ENCODE measurements at regions not wholly inside any gene's neighbourhood (a gene's known extent, or its start where the extent isn't known, plus 50 kb on each side); places are given as distances from the start of the nearest gene placed in this dataset.

DNA sequence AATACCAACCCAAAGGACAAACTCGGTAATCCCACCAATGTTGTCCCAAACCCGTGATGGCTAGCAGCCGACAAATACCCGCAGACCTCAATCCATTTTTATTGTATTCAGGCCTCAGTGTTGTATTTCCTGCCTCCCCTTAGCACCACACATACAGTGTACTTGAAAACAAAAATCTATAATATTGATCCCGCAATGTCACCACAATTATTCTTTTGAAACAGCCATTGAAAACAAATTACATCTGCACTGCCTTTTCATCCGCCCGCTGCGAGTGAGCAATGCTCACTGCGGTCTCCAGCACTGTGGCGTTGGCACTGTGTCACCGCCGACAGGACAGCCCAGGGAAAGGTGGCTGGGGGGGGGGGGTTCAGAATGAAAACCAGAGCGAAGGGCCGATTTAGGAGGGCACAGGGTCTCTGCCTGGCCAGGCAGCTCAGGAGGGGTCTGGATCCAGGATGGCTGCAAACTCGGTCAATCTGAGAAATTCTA is 385.8 kb upstream of the ZNF507 start:
- ATAC-seq (no peak), DNase-seq (no peak)
- intact Hi-C loops (cut with DNase I), result no loop called here

DNA sequence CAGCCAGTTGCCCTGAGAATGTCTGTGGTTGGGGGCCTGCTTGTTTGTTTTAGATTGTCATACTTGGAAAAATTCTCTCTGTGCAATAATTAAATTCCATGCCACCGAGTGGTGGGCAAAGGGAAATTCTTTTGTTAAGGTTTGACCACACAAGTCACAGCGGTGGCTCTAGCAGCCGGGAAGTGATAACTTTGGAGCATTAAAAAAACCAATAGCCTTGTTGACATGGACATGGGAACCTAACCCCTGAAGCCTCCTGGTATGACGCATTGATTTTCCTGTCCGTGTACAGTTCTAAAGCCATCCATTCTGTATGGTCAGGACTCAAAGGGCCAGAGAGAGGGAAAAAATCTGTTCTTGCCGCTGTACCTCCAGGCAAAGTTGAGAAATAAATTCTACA is 384.9 kb upstream of the ZNF507 start:
- Histone ChIP-seq H3K4me1 (peaks cover 27% of the 10 kb centered on the region), H3K36me3 (no peaks in the 10 kb centered on the region), H3K4me3 (no peak overlapping the region), H3K27me3 (ENCODE audit: low read depth) (no peaks in the 10 kb centered on the region), H3K9me3 (no peaks in the 10 kb centered on the region), H3K27ac (no peak overlapping the region)
- intact Hi-C loops (cut with DNase I), result no loop called here
- TF ChIP-seq, protein P1, sequence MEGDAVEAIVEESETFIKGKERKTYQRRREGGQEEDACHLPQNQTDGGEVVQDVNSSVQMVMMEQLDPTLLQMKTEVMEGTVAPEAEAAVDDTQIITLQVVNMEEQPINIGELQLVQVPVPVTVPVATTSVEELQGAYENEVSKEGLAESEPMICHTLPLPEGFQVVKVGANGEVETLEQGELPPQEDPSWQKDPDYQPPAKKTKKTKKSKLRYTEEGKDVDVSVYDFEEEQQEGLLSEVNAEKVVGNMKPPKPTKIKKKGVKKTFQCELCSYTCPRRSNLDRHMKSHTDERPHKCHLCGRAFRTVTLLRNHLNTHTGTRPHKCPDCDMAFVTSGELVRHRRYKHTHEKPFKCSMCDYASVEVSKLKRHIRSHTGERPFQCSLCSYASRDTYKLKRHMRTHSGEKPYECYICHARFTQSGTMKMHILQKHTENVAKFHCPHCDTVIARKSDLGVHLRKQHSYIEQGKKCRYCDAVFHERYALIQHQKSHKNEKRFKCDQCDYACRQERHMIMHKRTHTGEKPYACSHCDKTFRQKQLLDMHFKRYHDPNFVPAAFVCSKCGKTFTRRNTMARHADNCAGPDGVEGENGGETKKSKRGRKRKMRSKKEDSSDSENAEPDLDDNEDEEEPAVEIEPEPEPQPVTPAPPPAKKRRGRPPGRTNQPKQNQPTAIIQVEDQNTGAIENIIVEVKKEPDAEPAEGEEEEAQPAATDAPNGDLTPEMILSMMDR (IDR thresholded peaks at IDR 0.05), result no peak
- ATAC-seq (no peak), DNase-seq (no peak)

More for the DNA sequence above, 385.8 kb upstream of the ZNF507 start:
- no peak overlapping the region for H3K4me3 ChIP-seq
- no peak overlapping the region for H3K27ac ChIP-seq
- H3K36me3 ChIP-seq, result no peaks in the 10 kb centered on the region
- no peaks in the 10 kb centered on the region for H3K27me3 ChIP-seq (ENCODE audit: low read depth)
- peaks cover 27% of the 10 kb centered on the region for H3K4me1 ChIP-seq
- TF ChIP-seq, protein P1 (IDR thresholded peaks at IDR 0.05), result no peak
- no peaks in the 10 kb centered on the region for H3K9me3 ChIP-seq

DNA sequence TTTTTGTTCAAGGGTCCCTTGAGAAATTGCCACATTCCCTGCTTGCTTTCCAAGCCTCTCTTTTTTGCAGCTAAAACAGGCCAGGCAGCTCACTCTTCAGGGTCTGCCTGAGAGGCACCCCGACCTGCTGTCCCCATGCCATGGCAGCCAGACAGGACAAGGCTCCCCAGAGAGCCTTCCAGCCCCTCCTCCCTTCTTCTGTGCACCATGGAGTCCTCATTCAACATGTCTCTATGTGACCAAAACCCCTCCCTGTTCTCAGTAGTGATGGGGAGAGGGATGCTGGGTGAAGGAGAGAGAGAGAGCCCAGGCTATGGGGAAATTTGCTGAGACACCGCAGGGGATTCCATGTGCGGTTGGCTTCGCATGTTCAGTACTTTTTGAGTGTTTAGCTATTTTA is 384.2 kb upstream of the ZNF507 start:
- ATAC-seq (no peak), DNase-seq (no peak)
- intact Hi-C loops (cut with DNase I), result no loop called here
- Histone ChIP-seq H3K4me1 (peaks cover 27% of the 10 kb centered on the region), H3K27ac (no peak overlapping the region), H3K9me3 (no peaks in the 10 kb centered on the region), H3K27me3 (ENCODE audit: low read depth) (no peaks in the 10 kb centered on the region), H3K4me3 (no peak overlapping the region), H3K36me3 (no peaks in the 10 kb centered on the region)
- TF ChIP-seq, protein P1 (IDR thresholded peaks at IDR 0.05), result no peak

DNA sequence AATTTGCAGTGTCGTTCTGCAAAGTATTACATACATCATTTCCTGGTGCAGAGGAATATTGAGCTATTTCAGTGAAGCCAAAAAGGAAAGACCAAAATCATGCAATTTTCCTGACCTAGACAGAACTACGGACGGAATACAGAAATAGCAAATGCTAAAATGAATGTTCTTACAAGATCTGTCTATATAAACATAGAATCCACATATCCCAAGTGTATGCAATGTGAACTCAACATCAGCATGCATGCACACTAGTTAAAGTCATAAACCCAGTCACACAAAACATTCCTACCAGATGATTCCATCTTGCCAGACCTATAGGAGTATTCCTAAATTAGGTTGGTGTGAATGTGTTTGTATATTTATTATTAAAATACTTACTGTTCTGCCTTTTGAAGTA is 383.7 kb upstream of the ZNF507 start:
- ATAC-seq, result no peak

DNA sequence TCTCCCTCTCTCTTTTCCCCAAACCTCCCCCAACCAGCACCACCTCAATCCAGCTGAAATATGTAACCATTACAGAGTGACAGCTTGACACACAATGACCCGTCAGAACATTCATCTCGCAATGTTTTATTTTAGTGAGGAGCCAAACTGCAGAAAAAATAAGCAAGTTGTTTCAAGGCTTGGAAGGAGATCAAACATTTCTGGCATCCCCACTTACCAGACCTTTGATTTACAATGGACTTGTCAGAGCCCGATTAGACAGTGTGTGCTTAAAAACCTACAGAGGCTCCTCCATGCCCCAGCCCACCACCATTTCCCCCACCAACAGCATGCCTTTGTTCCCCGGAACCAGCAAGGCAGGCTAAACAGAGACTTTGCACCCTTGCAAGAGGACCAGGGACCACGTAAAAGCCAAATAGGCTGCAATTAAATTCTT is 382.8 kb upstream of the ZNF507 start:
- intact Hi-C loops (cut with DNase I), result no loop called here

More for the DNA sequence above, 383.7 kb upstream of the ZNF507 start:
- Histone ChIP-seq H3K27me3 (ENCODE audit: low read depth) (no peaks in the 10 kb centered on the region), H3K4me1 (peaks cover 27% of the 10 kb centered on the region), H3K9me3 (no peaks in the 10 kb centered on the region), H3K4me3 (no peak overlapping the region), H3K27ac (no peak overlapping the region), H3K36me3 (no peaks in the 10 kb centered on the region)
- DNase-seq, result no peak
- intact Hi-C loops (cut with DNase I), result no loop called here
- TF ChIP-seq, protein P1 (IDR thresholded peaks at IDR 0.05), result no peak

More for the DNA sequence above, 382.8 kb upstream of the ZNF507 start:
- Histone ChIP-seq H3K27me3 (ENCODE audit: low read depth) (no peaks in the 10 kb centered on the region), H3K4me1 (peaks cover 29% of the 10 kb centered on the region), H3K27ac (no peak overlapping the region), H3K36me3 (no peaks in the 10 kb centered on the region), H3K4me3 (no peak overlapping the region), H3K9me3 (no peaks in the 10 kb centered on the region)
- DNase-seq, result no peak
- peak in 1 of 2 donors; percentile 54 for ATAC-seq
- TF ChIP-seq, protein P1 (IDR thresholded peaks at IDR 0.05), result no peak

Measured in lower lobe of right lung (tissue), 2 donors.